ENCODE measurements at regions not wholly inside any gene's neighbourhood (a gene's known extent, or its start where the extent isn't known, plus 50 kb on each side); places are given as distances from the start of the nearest gene placed in this dataset.
"Not testable (repeated sequence)": the region's sequence is repeated elsewhere in the genome, so short reads cannot be mapped to it uniquely, and the experiment has no call there.

DNA sequence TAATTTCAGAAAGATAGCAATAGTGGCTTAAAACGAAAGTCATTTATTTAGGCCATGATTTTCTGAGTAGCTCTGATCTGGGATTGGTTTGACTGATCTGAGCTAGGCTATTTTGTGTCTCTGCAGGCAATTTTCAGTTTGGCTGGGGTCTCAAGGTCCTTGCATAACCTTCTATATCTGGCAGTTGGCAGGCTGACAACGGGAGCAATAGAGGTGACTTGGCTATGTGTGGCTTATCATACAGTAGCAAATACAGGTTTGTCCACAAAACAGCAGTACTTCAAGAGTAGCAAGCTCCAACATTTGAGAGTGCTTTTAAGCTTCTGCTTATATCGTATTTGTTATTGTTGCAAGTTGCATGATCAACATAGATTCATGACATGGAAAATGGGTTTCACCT, 1167.3 kb upstream of the CELF2 start:
- DNase-seq (ENCODE audit: low spot score) = no peak
- no peaks in the 10 kb centered on the region for H3K9me2 ChIP-seq (replicated peaks; ENCODE audit: insufficient read depth)
- no peak overlapping the region for H3K4me2 ChIP-seq
- H2AFZ ChIP-seq = no peak overlapping the region
- H3K4me3 ChIP-seq = no peak overlapping the region
- H3K4me1 ChIP-seq (ENCODE audit: insufficient read depth) = no peaks in the 10 kb centered on the region
- no peaks in the 10 kb centered on the region for H3K27me3 ChIP-seq
- H3K27ac ChIP-seq = no peak overlapping the region
- 91% methylated on average over 3 of the region's 3 CpGs for WGBS (ENCODE audit: low lambda C conversion rate, missing lambda C conversion rate)
- no peaks in the 10 kb centered on the region for H3K79me2 ChIP-seq
- TF ChIP-seq EZH2phosphoT487 (IDR thresholded peaks at IDR 0.05; ENCODE audit: low read depth, severe bottlenecking, unreplicated experiment) (no peak), EZH2 (IDR thresholded peaks at IDR 0.05; ENCODE audit: borderline replicate concordance) (no peak)
- TF ChIP-seq, protein P1, sequence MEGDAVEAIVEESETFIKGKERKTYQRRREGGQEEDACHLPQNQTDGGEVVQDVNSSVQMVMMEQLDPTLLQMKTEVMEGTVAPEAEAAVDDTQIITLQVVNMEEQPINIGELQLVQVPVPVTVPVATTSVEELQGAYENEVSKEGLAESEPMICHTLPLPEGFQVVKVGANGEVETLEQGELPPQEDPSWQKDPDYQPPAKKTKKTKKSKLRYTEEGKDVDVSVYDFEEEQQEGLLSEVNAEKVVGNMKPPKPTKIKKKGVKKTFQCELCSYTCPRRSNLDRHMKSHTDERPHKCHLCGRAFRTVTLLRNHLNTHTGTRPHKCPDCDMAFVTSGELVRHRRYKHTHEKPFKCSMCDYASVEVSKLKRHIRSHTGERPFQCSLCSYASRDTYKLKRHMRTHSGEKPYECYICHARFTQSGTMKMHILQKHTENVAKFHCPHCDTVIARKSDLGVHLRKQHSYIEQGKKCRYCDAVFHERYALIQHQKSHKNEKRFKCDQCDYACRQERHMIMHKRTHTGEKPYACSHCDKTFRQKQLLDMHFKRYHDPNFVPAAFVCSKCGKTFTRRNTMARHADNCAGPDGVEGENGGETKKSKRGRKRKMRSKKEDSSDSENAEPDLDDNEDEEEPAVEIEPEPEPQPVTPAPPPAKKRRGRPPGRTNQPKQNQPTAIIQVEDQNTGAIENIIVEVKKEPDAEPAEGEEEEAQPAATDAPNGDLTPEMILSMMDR (IDR thresholded peaks at IDR 0.05; ENCODE audit: poor library complexity) = no peak
- no peaks in the 10 kb centered on the region for H3K9me3 ChIP-seq (ENCODE audit: low read depth)
- H4K20me1 ChIP-seq (ENCODE audit: insufficient read depth, poor library complexity, severe bottlenecking) = no peaks in the 10 kb centered on the region
- no peaks in the 10 kb centered on the region for H3K36me3 ChIP-seq (replicated peaks; ENCODE audit: insufficient read depth, low read depth)

DNA sequence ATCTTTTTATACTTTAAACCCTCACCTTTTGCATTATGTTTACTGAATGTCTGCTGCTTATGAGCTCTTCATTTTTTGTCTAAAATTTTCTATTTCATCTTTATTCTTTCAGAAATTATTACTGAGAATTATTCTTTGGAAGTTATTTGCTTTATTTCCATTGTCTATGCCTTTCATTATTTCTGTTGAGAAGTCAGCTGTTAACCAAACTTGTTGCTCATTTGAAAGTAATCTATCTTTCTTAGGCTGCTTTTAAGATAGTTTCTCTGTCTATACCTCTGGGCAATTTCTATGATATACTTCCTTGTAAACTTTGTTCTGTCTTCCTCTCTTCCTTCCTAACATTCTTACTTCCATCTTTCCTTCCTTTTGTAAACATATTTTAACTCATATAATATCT, 1165.9 kb upstream of the CELF2 start:
- H3K27me3 ChIP-seq = no peaks in the 10 kb centered on the region
- H3K9me2 ChIP-seq (replicated peaks; ENCODE audit: insufficient read depth) = no peaks in the 10 kb centered on the region
- no peak overlapping the region for H3K4me3 ChIP-seq
- H3K36me3 ChIP-seq (replicated peaks; ENCODE audit: insufficient read depth, low read depth) = no peaks in the 10 kb centered on the region
- DNase-seq (ENCODE audit: low spot score) = no peak
- TF ChIP-seq EZH2 (IDR thresholded peaks at IDR 0.05; ENCODE audit: borderline replicate concordance) = no peak
- TF ChIP-seq, protein P1 (IDR thresholded peaks at IDR 0.05; ENCODE audit: poor library complexity) = no peak
- TF ChIP-seq EZH2phosphoT487 (IDR thresholded peaks at IDR 0.05; ENCODE audit: low read depth, severe bottlenecking, unreplicated experiment) = no peak
- no peak overlapping the region for H2AFZ ChIP-seq
- no peaks in the 10 kb centered on the region for H3K79me2 ChIP-seq
- H4K20me1 ChIP-seq (ENCODE audit: insufficient read depth, poor library complexity, severe bottlenecking) = no peaks in the 10 kb centered on the region
- H3K4me2 ChIP-seq = no peak overlapping the region
- no peak overlapping the region for H3K27ac ChIP-seq
- no peaks in the 10 kb centered on the region for H3K9me3 ChIP-seq (ENCODE audit: low read depth)
- H3K4me1 ChIP-seq (ENCODE audit: insufficient read depth) = no peaks in the 10 kb centered on the region

DNA sequence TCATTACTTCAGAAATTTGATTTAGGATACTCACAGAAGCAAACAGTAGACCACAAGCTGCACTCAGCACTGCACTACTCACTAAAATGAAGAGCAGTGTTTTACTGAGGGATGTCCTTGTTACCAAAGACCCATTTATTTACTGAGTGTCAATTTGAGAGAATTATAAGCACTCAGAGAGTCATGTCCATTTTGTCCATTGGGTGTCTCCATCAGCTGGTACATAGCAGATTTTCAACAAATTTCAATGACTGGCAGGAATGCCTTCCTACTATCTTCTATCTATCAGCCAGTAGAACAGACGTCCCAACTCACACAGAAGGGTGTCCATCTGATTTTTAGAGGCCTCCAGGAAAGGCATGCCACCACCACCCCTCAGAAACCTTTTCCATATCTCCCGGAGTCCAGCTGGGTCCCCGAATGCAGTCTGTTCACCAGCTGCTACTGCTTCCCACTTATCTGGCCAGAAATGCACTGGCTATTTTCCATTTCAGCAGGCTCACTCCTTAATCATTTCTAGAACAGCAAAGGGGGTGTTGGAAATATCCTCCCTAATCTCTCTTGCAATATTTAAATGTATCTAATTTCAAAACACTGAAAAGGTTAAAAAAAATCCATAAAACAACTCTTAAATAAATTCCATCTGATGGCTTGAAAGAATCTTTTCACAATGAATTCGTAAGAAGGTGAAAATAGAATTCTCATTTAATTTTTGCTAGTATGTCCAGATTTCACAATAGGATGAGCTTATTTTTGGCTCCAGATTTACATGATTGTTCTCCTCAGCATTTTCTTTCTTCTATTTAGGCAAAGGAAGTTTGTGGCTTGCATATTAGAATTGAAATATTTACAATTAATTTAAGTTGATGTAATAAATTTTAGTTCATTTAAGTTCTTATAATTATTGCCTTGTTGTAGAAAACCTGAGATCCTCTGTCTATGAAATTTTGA, 1164.0 kb upstream of the CELF2 start:
- Histone ChIP-seq H3K9me3 (ENCODE audit: low read depth) (no peaks in the 10 kb centered on the region), H3K4me1 (ENCODE audit: insufficient read depth) (no peaks in the 10 kb centered on the region), H4K20me1 (ENCODE audit: insufficient read depth, poor library complexity, severe bottlenecking) (no peaks in the 10 kb centered on the region), H3K79me2 (no peaks in the 10 kb centered on the region), H3K4me3 (no peak overlapping the region), H3K27ac (no peak overlapping the region), H3K9me2 (replicated peaks; ENCODE audit: insufficient read depth) (no peaks in the 10 kb centered on the region), H3K36me3 (replicated peaks; ENCODE audit: insufficient read depth, low read depth) (no peaks in the 10 kb centered on the region), H2AFZ (no peak overlapping the region), H3K4me2 (no peak overlapping the region), H3K27me3 (no peaks in the 10 kb centered on the region)
- TF ChIP-seq, protein P1 (IDR thresholded peaks at IDR 0.05; ENCODE audit: poor library complexity) = no peak
- TF ChIP-seq EZH2phosphoT487 (IDR thresholded peaks at IDR 0.05; ENCODE audit: low read depth, severe bottlenecking, unreplicated experiment) (no peak), EZH2 (IDR thresholded peaks at IDR 0.05; ENCODE audit: borderline replicate concordance) (no peak)
- 88% methylated on average over 4 of the region's 4 CpGs for WGBS (ENCODE audit: low lambda C conversion rate, missing lambda C conversion rate)
- no peak for DNase-seq (ENCODE audit: low spot score)

DNA sequence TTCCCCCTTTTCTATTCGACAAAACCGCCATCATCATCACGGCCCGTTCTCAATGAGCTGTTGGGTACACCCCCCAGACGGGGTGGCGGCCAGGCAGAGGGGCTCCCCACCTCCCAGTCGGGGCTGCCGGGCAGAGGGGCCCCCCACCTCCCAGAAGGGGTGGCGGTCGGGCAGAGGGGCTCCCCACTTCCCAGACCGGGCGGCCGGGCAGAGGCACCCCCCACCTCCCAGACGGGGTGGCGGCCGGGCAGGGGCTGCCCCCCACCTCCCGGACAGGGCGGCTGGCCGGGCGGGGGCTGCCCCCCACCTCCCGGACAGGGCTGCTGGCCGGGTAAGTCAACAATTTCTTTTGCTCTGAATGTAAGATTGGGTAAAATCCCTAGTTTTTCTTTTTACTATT, 1162.2 kb upstream of the CELF2 start:
- DNase-seq (ENCODE audit: low spot score); H2AFZ ChIP-seq; H3K9me3 ChIP-seq (ENCODE audit: low read depth); H3K79me2 ChIP-seq; H3K4me1 ChIP-seq (ENCODE audit: insufficient read depth); H3K9me2 ChIP-seq (replicated peaks; ENCODE audit: insufficient read depth); H3K36me3 ChIP-seq (replicated peaks; ENCODE audit: insufficient read depth, low read depth); H3K27ac ChIP-seq; H3K4me3 ChIP-seq; H3K4me2 ChIP-seq; H3K27me3 ChIP-seq; H4K20me1 ChIP-seq (ENCODE audit: insufficient read depth, poor library complexity, severe bottlenecking): not testable (repeated sequence)
- 94% methylated on average over 14 of the region's 22 CpGs for WGBS (ENCODE audit: low lambda C conversion rate, missing lambda C conversion rate)
